ENCODE measurements at regions not wholly inside any gene's neighbourhood (a gene's known extent, or its start where the extent isn't known, plus 50 kb on each side); places are given as distances from the start of the nearest gene placed in this dataset.
"Not testable (repeated sequence)": the region's sequence is repeated elsewhere in the genome, so short reads cannot be mapped to it uniquely, and the experiment has no call there.

DNA sequence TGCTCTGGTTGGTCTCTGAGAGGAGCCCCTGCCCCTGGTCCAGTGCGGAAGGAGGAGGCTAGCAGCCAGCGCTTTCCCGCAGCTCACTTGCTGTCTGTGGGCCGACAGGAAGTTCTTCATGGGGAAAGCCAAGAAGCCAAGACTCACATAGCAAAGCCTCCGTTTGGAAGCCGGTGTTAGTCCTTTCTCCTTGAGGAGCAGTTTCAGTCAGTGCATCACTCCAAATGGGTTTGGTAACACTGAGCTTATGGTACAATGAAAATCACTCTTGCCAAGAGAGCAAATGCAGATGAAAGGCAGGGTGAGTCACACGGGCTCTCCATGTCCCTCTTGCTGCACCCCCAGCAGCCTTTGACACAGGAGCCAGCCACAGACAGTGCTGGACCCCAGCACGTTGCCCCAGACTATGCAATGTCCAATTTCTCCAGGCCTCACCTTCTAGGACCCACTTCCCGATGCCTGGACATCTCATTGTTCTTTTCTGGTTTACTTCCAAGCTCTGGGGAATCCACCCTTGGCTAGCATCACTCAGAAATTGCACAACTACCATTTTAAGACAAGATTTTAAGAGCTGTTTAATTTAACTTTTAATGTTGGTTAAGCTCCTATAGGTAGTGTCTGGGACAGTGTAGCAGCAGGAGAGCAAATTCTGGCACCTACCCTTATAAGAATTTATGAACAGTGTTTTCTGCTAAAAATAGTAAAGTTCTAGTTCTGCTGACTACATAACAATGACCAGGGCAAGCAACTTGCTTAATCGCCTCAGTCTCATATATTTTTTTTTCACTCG lies 174.9 kb downstream of the ASB1 start:
- no peak for DNase-seq

DNA sequence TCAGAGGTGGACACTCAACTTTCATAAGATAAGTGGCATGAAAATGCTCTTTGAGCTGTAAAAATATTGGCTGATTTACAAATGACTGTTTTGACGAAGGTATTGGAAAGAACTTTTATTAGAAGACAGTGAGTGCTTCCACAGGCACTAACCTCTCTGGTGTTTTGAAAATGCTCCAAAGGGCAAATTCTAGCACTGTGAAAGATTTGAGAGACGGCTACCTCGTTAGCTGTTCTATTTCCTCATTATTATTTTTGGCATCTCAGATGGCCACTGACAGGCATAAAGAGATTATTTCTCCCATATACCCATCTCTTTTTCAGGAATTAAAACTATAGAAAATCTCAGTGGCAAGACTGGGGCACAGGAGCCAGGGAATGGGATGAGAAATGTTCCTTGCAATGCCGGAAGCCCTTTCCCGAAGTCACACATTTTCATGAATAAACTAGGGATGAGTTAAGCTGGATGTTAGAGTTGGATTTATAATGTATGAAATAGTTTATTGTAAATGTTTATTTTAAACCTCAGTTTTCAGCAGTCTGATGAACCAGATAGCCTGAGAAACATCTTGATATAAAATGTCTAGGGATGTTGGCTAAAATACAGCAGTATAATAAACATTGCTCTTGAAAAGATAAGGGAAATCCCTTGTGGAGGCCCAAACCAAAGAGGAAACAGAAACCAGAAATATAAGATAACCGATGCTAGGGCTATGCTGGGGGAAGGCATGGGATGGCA lies 175.7 kb downstream of the ASB1 start:
- no peak for DNase-seq

- no peak for DNase-seq
These were observed 176.9 kb downstream of the ASB1 start for GRCh38 chr2:238603596-238603995.

GRCh38 chr2:238606311-238606710 lies 179.6 kb downstream of the ASB1 start:
- no peak for DNase-seq

- no peak for DNase-seq
These were observed 186.9 kb downstream of the ASB1 start for GRCh38 chr2:238613610-238614009.

- no peak for DNase-seq
These were observed 187.6 kb downstream of the ASB1 start for GRCh38 chr2:238614376-238614775.

GRCh38 chr2:238615187-238615586 lies 188.5 kb downstream of the ASB1 start:
- DNase-seq: no peak

DNA sequence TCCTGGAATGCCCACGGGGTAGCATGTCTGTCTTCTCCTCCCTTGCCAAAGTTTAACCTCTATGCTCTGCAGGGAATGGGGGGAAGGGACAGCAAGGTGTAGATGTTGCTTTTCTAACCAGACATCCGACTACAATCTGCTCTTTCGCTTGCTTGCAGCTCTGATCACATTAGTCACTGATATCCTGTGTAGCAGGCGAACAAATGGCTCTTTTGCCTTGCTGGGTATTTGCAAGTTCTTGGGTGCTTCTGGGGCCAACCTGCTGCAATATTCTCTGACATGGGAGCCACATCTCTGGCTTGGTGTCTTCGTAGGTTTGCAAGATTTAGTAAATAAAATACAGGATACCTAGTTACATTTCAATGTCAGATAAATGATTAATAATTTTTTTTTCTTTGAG lies 190.0 kb downstream of the ASB1 start:
- no peak for DNase-seq

DNA sequence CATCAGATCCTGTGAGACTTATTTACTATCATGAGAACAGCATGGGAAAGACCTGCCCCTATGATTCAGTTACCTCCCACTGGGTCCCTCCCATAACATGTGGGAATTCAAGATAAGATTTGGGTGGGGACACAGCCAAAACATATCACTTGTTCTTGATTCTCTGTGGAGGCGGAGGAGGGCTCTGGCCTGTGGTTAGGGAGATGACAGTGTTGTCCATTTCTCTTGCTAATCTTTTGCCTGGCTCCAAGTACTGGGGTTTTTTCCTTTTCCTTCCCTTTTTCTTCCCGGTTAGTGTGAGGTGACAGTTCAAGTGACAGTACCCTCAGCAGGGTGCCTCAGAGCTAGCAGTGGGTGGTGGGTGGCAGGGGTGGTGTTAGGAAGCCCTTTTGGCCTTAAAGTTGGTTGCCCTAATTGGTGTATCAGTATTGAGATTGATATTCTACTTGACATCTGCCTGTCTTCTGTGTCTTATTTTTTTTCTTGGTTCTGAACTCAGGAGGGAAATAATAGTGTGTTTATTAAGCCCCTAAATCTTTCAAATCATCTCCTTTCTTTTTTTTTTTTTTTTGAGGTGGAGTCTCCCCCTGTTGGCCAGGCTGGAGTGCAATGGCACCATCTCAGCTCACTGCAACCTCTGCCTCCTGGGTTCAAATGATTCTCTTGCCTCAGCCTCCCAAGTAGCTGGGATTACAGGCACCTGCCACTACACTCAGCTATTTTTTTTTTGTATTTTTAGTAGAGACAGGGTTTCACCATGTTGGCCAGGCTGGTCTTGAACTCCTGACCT lies 192.0 kb downstream of the ASB1 start:
- not testable (repeated sequence) for DNase-seq

- no peak for DNase-seq
These were observed 201.2 kb downstream of the ASB1 start for GRCh38 chr2:238627899-238628298.

- DNase-seq: no peak
These were observed 202.3 kb downstream of the ASB1 start for GRCh38 chr2:238629064-238629463.

GRCh38 chr2:238631491-238632180 lies 204.9 kb downstream of the ASB1 start:
- DNase-seq: no peak

GRCh38 chr2:238632181-238633060 lies 205.7 kb downstream of the ASB1 start:
- no peak for DNase-seq

- no peak for DNase-seq
These were observed 206.9 kb downstream of the ASB1 start for GRCh38 chr2:238633426-238634328.

GRCh38 chr2:238634701-238635357 lies 208.1 kb downstream of the ASB1 start:
- DNase-seq: no peak

DNA sequence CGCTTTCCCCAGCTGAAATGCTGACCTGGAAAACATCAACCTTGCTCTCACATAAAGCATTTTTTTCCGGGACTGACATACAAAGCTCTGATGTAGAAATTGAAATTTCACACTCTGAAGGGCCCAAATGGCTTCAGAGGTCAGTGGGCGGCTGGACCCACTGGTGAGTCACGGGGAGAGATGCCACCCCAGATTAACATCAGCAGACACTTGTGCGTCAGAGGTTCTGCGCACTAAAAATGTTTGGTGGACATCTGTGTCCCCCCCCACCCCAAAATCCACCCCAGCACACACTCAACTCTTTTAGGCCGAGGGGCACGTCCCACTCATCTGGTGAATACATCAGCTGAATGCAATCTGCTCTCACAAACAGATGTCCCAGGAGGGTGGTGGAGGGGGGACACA lies 208.9 kb downstream of the ASB1 start:
- DNase-seq: no peak

DNA sequence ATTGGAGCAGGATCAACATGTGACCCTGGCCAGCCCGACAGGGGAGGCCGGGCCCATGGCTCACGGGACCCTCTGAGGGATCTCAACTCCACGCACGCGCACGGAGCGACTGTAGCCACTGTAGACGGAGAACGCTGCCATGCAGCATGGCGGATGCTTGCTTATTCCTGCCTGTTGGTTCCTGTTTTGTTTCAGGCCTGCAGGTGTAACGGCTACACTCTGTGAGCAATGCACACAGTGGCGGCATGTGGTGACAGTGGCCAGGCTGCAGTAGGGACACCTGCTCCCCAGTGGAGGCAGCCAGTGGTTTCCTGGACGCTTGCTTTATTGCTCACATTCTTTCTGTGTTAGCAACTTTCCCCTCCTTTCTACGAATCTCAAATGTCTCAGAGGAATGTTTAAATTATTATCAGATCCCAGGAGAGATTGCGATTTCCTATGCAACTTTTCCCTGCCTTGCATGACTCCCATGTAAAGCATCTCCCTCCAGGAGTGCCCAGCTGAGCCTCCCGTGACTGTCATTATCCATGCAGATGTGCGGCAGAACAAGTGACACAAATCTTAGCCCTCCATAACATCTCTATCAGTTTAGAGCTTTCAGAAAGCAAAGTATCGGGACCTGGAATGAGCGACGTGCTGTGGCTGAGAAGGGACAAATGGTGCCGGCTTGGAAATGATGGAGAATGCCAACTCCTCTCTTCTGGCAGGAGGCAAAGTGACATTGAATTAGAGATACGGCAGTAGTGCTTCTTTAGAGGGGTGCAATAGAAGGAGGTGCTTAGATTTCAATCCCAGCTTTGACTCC lies 209.7 kb downstream of the ASB1 start:
- no peak for DNase-seq

DNA sequence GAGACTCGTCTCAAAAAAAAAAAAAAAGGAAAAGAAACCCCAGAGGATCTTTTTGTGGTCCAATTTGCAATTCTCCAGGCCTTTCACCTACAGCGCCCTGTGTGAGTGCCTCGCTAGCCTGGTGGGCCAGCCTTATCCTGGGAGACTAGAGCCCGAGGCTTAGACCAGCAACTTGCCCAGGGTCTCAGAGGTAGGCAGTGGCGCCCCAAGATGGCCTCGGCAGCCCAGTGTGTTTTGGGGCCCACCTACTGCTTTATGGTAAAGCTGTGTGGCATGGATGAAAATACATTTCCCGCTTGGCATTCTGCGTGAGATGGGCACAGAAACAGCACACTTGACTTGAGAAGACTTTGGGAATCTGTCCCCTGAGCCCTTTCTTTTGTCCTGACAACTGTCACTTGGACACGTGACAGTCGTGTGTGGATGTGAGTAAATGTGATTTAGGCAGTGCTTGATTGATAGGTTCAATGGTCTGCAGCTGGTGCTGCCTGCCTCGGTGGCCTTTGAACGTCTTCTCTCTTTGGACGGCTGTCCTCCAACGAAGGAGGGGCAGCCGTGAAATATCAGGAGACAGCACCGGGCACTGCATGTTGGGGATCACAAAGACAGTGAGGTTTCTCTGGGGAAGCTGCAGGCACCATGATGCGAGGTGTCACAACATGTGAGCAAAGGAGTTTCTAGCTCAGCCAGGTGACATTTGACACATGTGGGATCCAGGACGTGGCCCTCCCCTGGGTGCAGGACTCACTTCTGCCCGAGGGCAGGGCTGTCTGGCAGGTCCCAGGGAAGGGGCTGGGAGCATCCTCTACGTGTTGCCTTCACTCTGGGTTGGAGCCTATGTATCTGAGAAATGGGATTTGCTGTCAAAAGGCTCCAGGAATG lies 209.5 kb upstream of the TWIST2 start:
- no peak for DNase-seq
